CD4-positive, alpha-beta T cell treated with Interleukin-12 subunit alpha and Interleukin-12 subunit beta, for 1 hour (primary cell): ENCODE measurements at regions not wholly inside any gene's neighbourhood (a gene's known extent, or its start where the extent isn't known, plus 50 kb on each side); places are given as distances from the start of the nearest gene placed in this dataset.
"Not testable (repeated sequence)": the region's sequence is repeated elsewhere in the genome, so short reads cannot be mapped to it uniquely, and the experiment has no call there.

Experiments
- DNase-seq: peaks from one replicate; pipeline ENCODE4 v3.0.0-alpha.2; 2020

DNA sequence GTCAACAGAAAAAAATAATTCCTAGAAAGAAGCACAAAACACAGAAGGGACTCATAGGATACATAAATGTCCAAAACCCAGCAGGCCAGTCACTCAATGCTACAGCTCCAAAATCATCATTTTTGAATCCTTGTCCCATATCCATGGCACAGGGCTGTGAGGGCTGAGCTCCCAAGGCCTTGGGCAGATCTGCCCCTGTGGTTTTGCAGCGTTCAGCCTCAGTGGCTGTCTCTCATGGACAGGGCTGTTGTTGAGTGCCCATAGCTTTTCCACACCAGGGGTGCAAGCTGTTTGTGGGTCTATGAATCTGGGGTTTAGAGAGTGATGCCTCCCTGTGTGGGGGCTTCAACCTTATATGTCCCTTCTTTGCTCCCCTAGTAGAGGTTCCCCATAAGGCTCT, 243.2 kb downstream of the CWH43 start:
- not testable (repeated sequence) for DNase-seq

DNA sequence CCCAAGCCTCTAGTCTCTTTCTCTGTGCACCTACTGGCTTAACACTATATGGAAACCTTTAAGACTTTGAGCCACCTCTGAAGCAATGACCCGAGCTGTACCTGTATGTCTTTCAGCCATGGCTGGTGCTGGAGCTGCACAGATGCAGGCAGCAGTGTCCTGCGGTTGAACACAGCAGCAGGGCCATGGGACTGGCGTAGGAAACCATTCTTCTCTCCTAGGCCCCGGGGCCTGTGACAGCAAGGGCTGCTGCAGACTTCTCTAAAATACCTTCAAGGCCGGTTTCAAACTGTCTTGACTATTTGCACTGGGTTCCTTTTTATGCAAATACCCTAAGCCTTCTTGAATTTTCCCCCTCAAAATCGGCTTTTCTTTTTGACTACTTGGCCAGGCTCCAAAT, 243.6 kb downstream of the CWH43 start:
- DNase-seq: not testable (repeated sequence)

DNA sequence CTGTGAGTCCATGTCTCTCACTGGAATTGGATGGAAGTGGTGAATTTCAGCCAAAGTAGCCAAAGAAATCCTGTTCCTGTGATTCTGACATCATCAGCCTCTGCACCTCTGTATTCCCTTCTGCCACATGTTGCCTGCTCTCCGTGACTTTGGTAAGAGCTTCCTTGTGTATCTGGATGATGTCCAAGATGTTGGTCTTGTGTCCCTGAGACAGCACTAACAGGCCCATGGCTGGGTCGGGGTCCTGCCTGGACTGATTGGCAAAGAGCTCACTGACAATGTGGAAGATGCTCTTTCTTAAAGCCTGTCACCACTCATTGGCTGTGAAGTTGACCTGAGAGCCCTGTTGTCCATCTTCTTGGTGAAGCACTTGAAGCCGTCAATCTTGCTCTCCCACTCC, 247.3 kb downstream of the CWH43 start:
- DNase-seq: not testable (repeated sequence)

DNA sequence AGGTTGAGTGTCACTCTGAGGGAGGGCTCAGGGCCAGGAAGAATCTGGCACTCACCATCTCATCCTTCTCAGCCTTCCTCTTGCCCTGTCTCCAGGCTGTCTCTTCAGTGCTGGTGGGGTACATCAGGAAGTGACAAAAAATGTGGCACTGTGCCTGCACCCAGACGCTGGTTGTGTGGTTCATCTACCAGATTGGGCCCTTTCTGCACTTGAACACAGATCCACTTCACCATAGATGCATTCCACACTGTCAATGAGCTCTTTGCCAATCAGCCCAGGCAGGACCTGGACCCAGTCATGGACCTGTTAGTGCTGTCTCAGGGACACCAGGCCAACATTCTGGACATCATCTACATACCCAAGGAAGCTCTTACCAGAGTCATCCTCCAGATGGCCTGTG, 247.7 kb downstream of the CWH43 start:
- DNase-seq: not testable (repeated sequence)

DNA sequence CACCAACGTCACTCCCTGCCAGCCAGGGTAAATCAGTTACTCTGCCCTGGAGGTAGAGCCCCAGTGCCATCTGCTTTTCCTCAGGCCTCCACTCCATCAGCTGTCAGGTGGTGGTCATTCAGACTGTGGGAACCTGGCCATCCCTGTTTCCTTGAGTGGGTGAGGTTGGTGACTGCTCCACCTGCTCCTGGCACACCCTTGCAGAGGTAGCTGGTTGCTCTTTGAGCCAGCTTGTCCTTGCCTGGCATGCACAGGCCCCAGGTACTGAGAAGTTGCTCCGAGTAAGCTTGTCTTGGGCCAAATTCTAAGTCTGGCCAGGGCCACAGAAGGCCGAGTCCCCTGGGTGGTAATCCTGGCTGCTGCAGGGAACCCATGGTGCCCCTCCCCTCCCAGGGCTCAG, 248.3 kb downstream of the CWH43 start:
- not testable (repeated sequence) for DNase-seq

DNA sequence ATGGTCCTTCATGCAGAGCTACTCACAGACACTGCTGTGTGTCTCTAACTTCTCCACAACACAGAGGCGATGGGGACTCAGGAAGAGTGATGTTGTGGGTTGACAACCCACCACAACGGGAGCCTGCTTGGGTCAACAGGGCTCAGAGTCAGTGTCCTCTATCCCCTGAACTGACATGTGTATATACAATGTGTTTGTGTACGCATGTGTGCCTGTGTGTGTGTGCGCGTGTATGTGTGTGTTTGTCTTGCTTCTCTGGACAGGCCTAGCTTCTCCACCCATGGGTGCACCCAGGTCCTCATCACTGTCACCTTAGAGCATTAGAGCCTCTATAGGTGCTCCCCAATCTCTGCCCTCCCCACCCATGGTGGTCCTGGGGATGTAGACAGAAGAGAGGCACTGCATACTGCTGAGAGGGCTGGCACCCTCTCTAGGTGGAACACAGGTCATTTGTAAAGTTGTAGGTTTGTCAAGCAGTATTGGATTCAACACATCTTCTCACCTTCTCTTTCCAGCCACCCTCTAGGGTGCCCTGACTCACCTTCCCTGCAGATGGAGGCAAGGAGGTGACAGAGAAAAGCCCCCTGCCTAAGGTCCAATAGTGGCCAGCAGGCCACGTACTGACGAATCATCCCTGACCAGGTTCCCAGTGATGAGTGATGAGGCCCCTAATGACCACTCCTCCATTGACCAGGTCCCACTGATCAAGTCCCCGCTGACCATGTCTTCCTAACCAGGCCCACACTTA, 249.5 kb downstream of the CWH43 start:
- DNase-seq: not testable (repeated sequence)

DNA sequence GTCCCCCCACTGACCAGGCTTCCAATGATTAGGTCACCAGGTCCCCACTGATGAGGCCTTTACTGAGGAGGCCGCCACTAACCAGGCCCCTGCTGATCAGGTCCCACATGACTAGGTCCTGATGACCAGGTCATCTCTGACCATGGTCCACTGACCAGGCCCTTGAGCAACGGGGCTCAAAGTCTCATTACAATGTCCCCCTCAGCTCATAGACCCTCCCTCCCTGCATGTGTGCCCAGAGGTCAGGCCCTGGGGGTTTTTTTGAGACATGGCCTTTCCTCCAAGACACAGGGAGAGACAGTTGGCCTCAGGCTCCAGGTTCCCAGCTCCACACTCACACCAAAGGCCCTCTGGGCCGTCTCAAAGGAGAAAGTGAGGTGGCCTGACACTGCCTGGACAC, 250.4 kb downstream of the CWH43 start:
- not testable (repeated sequence) for DNase-seq

DNA sequence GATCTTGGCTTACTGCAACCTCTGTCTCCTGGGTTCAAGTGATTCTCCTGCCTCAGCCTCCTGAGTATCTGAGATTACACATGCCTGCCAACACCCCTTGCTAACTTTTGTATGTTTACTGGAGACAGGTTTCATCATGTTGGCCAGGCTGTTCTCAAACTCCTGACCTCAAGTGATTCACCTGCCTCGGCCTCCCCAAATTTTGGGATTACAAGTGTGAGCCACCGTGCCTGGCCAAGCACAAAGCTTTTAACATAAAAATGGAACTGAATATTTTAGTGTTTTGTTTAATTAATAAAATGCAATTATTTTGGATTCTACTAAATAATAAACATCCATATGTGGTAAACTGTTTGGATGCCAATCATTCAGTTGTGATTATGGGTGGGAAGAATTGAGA, 255.2 kb downstream of the CWH43 start:
- not testable (repeated sequence) for DNase-seq

DNA sequence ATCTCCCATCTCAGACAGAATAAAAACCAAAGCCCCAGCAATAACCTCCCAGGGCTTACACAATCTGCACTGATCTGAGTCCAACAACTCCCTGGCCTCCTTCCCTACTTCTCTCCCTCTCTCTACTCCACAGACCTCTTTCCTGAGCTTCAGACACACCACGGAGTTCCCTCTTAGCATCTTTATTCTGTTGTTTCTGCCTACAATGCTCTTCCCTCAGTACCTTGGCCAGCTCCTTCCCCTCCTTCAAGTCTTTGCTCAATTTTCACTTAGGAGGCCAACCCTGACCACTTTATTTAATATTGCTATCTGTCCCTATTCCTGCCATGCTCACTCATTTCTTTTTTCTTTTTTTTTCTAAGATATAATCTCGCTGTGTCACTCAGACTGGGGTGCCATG, 276.7 kb downstream of the CWH43 start:
- not testable (repeated sequence) for DNase-seq

DNA sequence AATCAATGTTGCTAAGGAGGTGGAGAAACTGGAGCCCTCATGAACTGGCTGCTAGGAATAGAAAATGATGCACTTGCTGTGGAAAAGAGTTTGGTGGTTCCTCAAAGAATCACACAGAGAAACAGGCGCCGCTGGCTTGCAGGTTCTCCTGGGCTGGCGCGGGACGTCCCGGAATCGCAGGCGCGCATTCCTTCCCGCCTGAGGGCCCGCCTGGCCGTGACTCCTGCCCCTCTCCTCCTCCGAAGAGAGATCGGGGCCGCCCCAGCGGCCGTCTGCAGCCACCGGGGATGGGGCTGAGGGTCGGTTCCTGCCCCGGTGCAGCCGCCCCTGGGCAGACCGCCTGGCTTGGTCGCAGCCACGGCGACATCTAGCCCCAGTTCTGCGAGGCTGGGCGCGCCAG, 284.4 kb downstream of the CWH43 start:
- not testable (repeated sequence) for DNase-seq

DNA sequence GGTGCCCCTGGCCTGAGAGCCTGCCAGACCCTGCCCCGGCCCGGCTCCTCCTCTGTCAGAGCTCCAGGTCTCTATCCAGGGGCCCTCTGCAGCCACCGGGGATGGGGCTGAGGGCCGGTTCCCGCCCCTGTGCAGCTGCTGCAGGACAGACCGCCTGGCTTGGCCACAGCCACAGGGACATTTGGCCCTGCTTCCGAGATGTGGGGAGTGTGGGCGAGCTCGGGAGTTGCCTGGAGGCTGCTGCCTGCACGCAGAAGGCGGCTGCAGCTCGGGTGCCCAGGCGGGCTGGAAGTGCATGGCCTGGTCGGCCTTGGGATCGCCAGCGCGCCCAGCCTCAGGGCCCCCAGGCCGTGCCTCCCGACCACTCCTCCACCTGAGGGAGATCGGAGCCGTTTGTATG, 284.8 kb downstream of the CWH43 start:
- not testable (repeated sequence) for DNase-seq

DNA sequence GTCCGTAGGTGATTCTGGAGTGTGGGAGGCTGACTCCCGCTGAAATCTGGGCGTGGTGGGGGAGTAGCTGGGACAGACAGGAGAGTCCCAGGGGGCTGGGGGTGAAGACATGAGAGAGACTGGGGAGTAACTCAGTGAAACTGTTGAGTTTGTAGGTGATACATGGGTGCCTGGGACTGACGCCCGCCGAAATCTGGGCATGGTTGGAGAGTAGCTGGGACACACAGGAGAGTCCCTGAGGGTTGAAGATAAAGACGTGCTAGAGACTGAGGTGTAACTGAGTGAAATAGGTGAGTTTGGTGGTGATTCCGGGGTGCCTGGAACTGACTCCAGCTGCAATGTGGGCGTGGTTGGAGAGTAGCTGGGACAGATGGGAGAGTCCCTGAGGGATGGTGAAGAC, 299.8 kb downstream of the CWH43 start:
- not testable (repeated sequence) for DNase-seq

DNA sequence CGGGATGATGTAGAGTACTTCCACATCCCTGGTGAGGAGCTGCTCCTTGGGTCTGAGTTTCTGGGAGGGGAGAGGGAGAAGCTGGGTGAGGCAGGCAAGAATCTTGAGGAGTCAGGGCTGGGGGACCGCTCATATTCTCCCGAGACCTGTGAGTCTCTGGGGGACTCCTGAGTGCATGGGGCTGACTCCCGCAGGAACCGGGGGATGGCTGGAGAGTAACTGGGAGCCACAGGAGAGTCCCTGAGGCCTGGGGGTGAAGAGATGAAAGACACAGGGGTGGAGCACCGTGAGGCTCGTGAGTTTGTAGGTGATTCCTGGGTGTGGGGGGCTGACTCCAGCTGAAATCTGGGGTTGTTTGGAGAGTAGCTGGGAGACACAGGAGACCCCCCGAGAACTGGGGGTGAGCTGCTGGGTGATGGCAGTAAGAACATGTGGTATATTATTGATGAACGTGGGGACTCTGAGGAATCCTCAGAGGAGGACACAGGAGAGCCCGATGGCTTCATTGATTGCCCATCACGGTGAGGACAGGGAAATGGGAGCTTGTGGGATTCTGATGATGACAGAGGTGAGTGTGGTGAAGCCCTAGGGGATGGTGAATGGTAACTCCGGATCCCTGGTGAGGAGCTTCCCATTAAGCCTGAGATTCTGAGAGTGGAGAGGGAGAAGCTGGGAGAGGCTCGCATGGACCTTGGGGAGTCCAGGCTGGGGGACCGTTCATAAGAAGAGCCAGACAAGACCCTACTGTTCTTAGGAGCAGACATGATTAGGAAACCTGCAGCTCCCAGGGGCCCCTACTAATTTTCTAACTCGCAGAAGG, 301.1 kb downstream of the CWH43 start:
- not testable (repeated sequence) for DNase-seq

DNA sequence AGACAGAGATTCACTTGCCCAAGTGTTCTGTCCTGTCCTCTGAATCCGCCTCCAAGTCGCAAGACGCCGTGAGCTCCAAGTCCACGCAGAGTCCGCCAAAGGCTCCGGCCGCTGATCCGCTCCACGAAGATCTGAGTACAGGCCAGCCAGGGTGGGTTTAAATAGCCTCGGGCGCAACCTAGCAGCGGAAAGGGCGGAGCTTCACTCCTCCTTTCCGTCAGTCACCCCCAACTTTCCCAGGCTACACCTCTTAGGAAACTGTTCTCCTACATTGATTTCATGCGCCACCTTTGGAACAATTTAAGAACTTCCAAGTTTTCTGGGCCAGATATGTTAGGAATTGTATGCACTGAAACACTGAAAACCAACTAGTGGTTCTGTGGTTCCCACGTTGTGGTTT, 301.8 kb downstream of the CWH43 start:
- DNase-seq: not testable (repeated sequence)

DNA sequence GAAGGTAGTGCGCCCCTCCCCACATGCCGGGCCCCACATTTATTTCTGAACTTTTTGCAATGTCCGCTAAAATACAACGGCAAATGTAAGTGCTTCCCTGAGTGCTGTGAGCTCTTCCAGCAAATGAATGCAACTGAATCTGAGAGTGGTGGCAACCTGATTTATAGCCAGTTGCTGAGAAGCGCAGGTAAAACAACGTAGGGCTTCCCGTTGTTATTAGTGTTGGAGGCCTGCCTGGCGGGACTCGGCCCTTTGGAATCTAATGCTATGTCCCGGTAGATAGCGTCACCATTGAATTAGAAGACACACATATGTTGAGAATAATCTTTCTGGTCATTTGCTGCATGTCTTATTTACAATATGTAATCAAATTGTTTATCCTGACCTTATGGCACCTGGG, 302.7 kb downstream of the CWH43 start:
- not testable (repeated sequence) for DNase-seq

DNA sequence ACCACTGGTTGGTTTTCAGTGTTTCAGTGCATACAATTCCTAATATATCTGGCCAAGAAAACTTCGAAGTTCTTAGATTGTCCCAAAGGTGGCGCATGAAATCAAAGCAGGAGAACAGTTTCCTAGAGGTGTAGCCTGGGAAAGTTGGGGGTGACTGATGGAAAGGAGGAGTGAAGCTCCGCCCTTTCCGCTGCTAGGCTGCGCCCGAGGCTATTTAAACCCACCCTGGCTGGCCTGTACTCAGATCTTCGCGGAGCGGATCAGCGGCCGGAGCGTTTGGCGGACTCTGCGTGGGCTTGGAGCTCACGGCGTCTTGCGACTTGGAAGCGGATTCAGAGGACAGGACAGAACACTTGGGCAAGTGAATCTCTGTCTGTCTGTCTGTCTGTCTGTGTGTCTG, 328.7 kb downstream of the CWH43 start:
- DNase-seq: not testable (repeated sequence)

DNA sequence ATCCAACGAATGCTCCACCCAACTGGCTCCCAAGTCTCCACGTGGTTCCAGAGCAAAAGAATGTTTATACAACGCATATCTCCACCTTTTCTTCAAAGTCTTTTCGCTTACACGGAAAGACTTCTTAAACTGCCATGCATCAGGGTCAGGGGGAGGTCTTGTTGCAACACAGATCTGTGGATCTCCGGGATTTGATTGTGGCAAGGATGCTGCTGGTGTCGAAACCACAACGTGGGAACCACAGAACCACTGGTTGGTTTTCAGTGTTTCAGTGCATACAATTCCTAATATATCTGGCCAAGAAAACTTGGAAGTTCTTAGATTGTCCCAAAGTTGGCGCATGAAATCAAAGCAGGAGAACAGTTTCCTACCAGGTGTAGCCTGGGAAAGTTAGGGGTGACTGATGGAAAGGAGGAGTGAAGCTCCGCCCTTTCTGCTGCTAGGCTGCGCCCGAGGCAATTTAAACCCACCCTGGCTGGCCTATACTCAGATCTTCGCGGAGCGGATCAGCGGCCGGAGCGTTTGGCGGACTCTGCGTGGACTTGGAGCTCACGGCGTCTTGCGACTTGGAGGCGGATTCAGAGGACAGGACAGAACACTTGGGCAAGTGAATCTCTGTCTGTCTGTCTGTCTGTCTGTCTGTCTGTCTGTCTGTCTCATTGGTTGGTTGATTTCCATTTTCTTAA, 334.8 kb downstream of the CWH43 start:
- not testable (repeated sequence) for DNase-seq

DNA sequence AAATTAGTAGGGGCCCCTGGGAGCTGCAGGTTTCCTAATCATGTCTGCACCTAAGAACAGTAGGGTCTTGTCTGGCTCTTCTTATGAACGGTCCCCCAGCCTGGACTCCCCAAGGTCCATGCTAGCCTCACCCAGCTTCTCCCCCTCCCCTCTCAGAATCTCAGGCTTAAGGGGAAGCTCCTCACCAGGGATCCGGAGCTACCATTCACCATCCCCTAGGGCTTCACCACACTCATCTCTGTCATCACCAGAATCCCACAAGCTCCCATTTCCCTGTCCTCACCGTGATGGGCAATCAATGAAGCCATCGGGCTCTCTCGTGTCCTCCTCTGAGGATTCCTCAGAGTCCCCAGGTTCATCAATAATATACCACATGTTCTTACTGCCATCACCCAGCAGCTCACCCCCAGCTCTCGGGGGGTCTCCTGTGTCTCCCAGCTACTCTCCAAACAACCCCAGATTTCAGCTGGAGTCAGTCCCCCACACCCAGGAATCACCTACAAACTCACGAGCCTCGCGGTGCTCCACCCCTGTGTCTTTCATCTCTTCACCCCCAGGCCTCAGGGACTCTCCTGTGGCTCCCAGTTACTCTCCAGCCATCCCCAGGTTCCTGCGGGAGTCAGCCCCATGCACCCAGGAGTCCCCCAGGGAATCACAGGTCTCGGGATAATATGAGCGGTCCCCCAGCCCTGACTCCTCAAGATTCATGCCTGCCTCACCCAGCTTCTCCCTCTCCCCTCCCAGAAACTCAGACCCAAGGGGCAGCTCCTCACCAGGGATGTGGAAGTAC, 335.6 kb downstream of the CWH43 start:
- DNase-seq: not testable (repeated sequence)

DNA sequence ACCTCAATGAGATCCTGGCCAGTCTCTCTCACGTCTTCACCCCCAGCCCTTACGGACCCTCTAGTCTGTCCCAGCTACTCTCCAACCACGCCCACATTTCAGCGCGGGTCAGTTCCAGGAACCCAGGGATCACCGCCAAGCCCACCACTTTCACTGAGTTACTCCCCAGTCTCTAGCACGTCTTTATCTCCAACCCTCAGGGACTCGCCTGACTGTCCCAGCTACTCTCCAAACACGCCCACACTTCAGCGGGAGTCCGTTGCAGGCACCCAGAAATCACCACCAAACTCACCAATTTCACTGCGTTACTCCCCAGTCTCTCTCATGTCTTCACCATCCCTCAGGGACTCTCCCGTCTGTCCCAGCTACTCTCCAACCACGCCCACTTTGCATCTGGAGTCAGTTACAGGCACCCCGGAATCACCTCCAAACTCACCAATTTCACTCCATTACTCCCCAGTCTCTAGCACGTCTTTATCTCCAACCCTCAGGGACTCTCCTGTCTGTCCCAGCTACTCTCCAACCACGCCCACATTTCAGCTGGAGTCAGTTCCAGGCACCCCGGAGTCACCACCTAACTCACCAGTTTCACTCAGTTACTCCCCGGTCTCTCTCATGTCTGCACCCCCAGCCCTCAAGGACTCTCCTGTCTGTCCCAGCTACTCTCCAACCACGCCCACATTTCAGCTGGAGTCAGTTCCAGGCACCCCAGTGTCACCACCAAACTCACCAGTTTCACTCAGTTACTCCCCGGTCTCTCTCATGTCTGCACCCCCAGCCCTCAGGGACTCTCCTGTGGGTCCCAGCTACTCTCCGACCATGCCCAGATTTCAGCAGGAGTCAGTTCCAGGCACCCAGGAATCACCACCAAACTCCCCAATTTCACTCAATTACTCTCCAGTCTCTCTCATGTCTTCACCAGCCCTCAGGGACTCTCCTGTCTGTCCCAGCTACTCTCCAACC, 336.8 kb downstream of the CWH43 start:
- DNase-seq: not testable (repeated sequence)

DNA sequence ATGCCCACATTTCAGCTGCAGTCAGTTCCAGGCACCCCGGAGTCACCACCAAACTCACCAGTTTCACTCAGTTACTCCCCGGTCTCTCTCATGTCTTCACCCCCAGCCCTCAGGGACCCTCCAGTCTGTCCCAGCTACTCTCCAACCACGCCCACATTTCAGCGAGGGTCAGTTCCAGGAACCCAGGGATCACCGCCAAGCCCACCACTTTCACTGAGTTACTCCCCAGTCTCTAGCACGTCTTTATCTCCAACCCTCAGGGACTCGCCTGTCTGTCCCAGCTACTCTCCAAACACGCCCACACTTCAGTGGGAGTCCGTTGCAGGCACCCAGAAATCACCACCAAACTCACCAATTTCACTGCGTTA, 337.5 kb downstream of the CWH43 start:
- not testable (repeated sequence) for DNase-seq
